Transverse colon (tissue), 4 donors: ENCODE measurements at regions not wholly inside any gene's neighbourhood (a gene's known extent, or its start where the extent isn't known, plus 50 kb on each side); places are given as distances from the start of the nearest gene placed in this dataset.

Experiments
- DNase-seq: peaks from one replicate; pipeline ENCODE4 v3.0.0-alpha.2; 2019
- H3K27ac ChIP-seq, 4 donors: fragments of 200-600 bp; sonication (generic); 2 replicates each; pipeline ENCODE4 v1.5.1; 2016 to 2018; ENCODE audit warnings: inconsistent platforms in 4 of 4
- H3K27me3 ChIP-seq: fragments of 200-600 bp; sonication (generic); 2 replicates; pipeline ENCODE4 v1.5.1; 2017; ENCODE audit warnings: inconsistent platforms
- H3K36me3 ChIP-seq, 4 donors: fragments of 200-600 bp; sonication (generic); 2 replicates each; pipeline ENCODE4 v1.5.1; 2017 to 2019; ENCODE audit warnings: inconsistent platforms in 4 of 4
- H3K4me1 ChIP-seq, 4 donors: fragments of 200-600 bp; sonication (generic); 2 replicates each; pipeline ENCODE4 v1.5.1; 2017 to 2020; ENCODE audit warnings: inconsistent platforms in 4 of 4
- H3K4me3 ChIP-seq, 4 donors: fragments of 200-600 bp; sonication (generic); 1 replicate in 1 of 4; 2 replicates in 3 of 4; pipeline versions ENCODE4 v1.5.1 to v1.6.1; 2017 to 2019; ENCODE audit warnings: inconsistent platforms in 4 of 4
- H3K9me3 ChIP-seq, 2 donors: fragments of 200-600 bp; sonication (generic); 2 replicates each; pipeline ENCODE4 v1.5.1; 2017 to 2019; ENCODE audit warnings: inconsistent platforms in 2 of 2
- EP300 ChIP-seq: sonication (generic); formaldehyde crosslinking; IDR thresholded peaks from one replicate; pipeline ENCODE4 v1.6.1; 2017; ENCODE audit warnings: antibody characterized with exemption, low read depth
- POLR2A ChIP-seq: fragments of 450-650 bp; IDR thresholded peaks from one replicate; pipeline ENCODE4 v1.6.1; 2016; ENCODE audit warnings: antibody characterized with exemption, mild to moderate bottlenecking, moderate library complexity
- POLR2AphosphoS5 ChIP-seq, 3 donors: sonication (generic); formaldehyde crosslinking; IDR thresholded peaks; one replicate each; pipeline ENCODE4 v1.6.1; 2016; ENCODE audit warnings: antibody characterized with exemption in 3 of 3
- WGBS, 2 donors: methylation state at CpG; one replicate each; pipeline ENCODE4 v1.1.5; 2018; ENCODE audit warnings: low coverage in 1 of 2; 5-methylcytosine and 5-hydroxymethylcytosine counted together
- in situ Hi-C, 4 donors: fragments of 200-750 bp; cut with MboI; loops; one replicate each; pipeline versions ENCODE4 v1.15.0 to v1.15.1; 2017; ENCODE audit warnings: low sequenced_read_pairs in 3 of 4, low pct_ligation_motif_present in 1 of 4, low pct_unique_long_range_greater_than_20kb in 1 of 4
- intact Hi-C: fragments of 100-400 bp; cut with DNase I; formaldehyde crosslinking; loops from one replicate; pipeline ENCODE4 v1.15.1; 2023; ENCODE audit warnings: low total_unique reads
- TF ChIP-seq, protein P1 (sequence below), 5 experiments: fragments of 200-600 bp in 3 of 5; fragments of 450-650 bp in 2 of 5; sonication (generic) in 3 of 5; IDR thresholded peaks; 1 replicate in 2 of 5; 2 replicates in 3 of 5; pipeline ENCODE4 v1.5.1; 2016 to 2017; ENCODE audit warnings: antibody characterized with exemption in 5 of 5, inconsistent platforms in 3 of 5, mild to moderate bottlenecking in 2 of 5, moderate library complexity in 1 of 5

DNA sequence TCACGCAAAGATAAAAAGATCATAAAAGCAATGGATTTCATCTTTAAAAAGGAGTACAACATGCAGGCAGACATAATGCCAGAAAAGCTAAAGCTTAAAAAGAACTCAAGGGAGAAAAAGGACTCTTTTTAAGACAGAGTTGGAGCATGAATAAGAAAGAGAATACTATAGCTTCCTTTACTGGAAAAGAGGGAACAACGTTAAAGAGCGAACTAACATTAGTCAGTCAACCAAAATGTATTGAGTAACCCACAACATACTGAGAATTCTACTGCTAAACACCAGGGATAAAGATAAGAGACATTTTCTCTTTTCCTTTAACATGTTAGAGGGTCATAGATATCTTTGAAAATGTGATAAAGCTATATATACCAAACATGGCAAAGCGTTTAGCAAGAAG lies 182.0 kb downstream of the DUSP10 start:
- no peaks in the 10 kb centered on the region for H3K4me1 ChIP-seq
- in situ Hi-C loops: no loop called here
- 78 to 84% methylated on average over 4 of the region's 4 CpGs for WGBS, 2 donors
- no peaks in the 10 kb centered on the region for H3K27me3 ChIP-seq
- H3K4me3 ChIP-seq: no peak overlapping the region
- H3K9me3 ChIP-seq: no peaks in the 10 kb centered on the region
- intact Hi-C loops: no loop called here
- TF ChIP-seq, protein P1, sequence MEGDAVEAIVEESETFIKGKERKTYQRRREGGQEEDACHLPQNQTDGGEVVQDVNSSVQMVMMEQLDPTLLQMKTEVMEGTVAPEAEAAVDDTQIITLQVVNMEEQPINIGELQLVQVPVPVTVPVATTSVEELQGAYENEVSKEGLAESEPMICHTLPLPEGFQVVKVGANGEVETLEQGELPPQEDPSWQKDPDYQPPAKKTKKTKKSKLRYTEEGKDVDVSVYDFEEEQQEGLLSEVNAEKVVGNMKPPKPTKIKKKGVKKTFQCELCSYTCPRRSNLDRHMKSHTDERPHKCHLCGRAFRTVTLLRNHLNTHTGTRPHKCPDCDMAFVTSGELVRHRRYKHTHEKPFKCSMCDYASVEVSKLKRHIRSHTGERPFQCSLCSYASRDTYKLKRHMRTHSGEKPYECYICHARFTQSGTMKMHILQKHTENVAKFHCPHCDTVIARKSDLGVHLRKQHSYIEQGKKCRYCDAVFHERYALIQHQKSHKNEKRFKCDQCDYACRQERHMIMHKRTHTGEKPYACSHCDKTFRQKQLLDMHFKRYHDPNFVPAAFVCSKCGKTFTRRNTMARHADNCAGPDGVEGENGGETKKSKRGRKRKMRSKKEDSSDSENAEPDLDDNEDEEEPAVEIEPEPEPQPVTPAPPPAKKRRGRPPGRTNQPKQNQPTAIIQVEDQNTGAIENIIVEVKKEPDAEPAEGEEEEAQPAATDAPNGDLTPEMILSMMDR (IDR thresholded peaks at IDR 0.05): no peak
- TF ChIP-seq POLR2A: no peak
- no peak for TF ChIP-seq EP300
- no peak for TF ChIP-seq POLR2AphosphoS5 (IDR thresholded peaks at IDR 0.05)
- H3K27ac ChIP-seq: no peak overlapping the region
- DNase-seq: no peak
- no peaks in the 10 kb centered on the region for H3K36me3 ChIP-seq

DNA sequence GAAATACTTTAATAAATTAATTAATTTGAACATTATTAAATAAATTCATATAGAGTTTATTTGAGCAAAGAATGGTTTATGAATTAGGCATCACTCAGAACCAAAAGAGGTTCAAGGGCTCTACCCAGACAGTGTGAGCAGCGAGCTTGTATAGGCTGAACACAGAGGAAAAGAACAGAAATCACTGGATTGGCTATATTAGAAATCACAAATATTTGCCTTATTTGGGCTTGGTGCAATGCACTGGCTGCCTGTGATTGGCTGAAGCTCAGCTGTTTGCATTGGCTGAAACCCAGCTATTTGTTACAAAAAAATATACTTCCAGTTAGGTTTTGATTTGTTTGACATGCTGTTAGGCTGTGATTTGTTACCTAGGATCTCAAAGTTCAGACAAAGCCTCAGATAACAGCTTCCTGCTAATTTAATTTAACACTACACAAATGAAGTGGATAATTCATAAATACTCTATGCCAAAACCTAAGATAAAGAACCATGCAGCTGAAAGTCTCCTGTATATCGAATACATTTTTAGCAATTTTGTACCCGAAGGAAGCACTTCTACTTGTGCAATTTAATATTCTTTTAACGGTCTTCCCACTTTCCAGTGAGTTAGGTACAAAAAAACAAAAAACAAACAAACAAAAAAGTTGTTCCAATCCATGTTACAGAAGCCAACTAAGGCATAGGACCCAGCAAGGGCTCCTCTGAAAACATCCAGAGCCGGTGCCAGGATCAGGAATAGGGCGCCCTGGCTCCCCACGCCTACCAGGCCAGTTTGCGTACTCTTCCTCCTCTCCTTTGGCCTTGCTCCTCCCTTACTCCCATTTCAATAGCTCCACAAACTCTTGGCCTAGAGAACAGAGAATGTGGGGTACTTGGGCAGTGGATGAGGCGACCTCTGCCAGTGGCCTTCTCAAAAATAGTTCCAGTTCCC lies 179.1 kb downstream of the DUSP10 start:
- no peak overlapping the region for H3K4me3 ChIP-seq
- H3K9me3 ChIP-seq: no peaks in the 10 kb centered on the region
- no peaks in the 10 kb centered on the region for H3K36me3 ChIP-seq
- H3K27me3 ChIP-seq: no peaks in the 10 kb centered on the region
- no peak overlapping the region for H3K27ac ChIP-seq
- no peak for DNase-seq
- in situ Hi-C loops (no loop called here), intact Hi-C loops (no loop called here)
- TF ChIP-seq POLR2A (no peak), POLR2AphosphoS5 (IDR thresholded peaks at IDR 0.05) (no peak), EP300 (no peak)
- TF ChIP-seq, protein P1 (IDR thresholded peaks at IDR 0.05): no peak
- H3K4me1 ChIP-seq: no peaks in the 10 kb centered on the region
- WGBS, 2 donors: 82 to 89% methylated on average over 6 to 9 of the region's 9 CpGs

DNA sequence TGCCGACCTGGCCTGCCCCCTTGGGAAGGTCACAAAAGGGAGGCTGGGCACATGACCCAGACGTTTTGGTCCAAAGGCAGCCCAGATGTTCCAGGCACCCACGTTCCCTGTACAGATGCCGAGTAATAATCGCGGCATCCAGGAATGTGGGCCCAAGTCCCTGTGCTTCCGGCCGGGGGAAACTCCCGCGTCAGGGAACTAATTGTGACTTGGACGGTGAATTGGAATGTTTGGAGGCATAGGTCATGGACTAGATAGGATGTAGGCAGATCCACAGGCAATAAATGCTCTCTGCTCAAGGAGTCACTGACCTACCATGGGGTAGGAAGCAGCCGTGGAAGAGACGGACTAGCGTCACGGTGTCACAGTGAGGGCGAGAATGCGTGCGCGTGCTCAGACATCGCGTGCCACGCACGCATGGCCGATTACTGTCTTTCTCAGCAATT lies 178.4 kb downstream of the DUSP10 start:
- intact Hi-C loops: no loop called here
- 95% methylated on average over 24 of the region's 24 CpGs; no CpG with 5 or more reads in 1 of the 2 donors for WGBS, 2 donors
- no peak overlapping the region for H3K27ac ChIP-seq
- H3K36me3 ChIP-seq: no peaks in the 10 kb centered on the region
- DNase-seq: no peak
- H3K9me3 ChIP-seq: no peaks in the 10 kb centered on the region
- H3K4me1 ChIP-seq: no peaks in the 10 kb centered on the region
- H3K27me3 ChIP-seq: no peaks in the 10 kb centered on the region
- TF ChIP-seq EP300 (no peak), POLR2AphosphoS5 (IDR thresholded peaks at IDR 0.05) (no peak), POLR2A (no peak)
- TF ChIP-seq, protein P1 (IDR thresholded peaks at IDR 0.05): no peak
- H3K4me3 ChIP-seq: no peak overlapping the region
- in situ Hi-C loops: no loop called here

DNA sequence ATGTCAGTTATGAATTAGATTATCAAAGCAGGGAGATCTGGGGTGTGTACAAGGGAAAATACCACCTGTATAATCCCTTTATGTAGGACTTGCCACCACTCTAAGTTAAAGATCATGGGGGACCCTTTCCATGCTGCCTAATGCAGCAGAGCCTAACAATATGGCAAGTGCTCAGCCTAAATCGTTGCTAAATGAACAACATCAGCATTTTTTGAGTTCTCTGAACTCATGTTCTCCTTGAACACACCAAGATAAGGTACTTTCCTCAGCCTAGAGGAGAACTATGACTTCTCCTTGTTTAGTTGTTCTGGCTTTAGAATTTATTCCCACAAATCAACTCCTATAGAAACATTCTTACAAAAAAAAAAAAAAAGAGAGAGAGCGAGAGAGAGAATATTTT lies 177.0 kb downstream of the DUSP10 start:
- Histone ChIP-seq H3K27ac (no peak overlapping the region), H3K36me3 (no peaks in the 10 kb centered on the region), H3K27me3 (no peaks in the 10 kb centered on the region), H3K4me3 (no peak overlapping the region), H3K4me1 (no peaks in the 10 kb centered on the region), H3K9me3 (no peaks in the 10 kb centered on the region)
- 60 to 63% methylated on average over 2 of the region's 2 CpGs for WGBS, 2 donors
- intact Hi-C loops: no loop called here
- TF ChIP-seq EP300 (no peak), POLR2AphosphoS5 (IDR thresholded peaks at IDR 0.05) (no peak), POLR2A (no peak)
- TF ChIP-seq, protein P1 (IDR thresholded peaks at IDR 0.05): no peak
- no peak for DNase-seq
- in situ Hi-C loops: no loop called here
